ENCODE measurements at regions not wholly inside any gene's neighbourhood (a gene's known extent, or its start where the extent isn't known, plus 50 kb on each side); places are given as distances from the start of the nearest gene placed in this dataset.

GRCh38 chr7:125599387-125599786 lies 669.8 kb upstream of the POT1 start:
- Mint-ChIP-seq H3K4me3 (no peak overlapping the region), H3K9me3 (peaks cover 2 to 3% of the 10 kb centered on the region in 2 donors), H3K27ac (no peak overlapping the region), H3K36me3 (ENCODE audit: insufficient read depth in 2 of 2) (no peaks in the 10 kb centered on the region), H3K27me3 (ENCODE audit: low read depth) (no peaks in the 10 kb centered on the region), H3K4me1 (ENCODE audit: low read depth) (no peaks in the 10 kb centered on the region)
- no peak for DNase-seq
- no peak for ATAC-seq (replicated peaks in 1 of 2)

- DNase-seq (no peak), ATAC-seq (replicated peaks in 1 of 2) (no peak)
- Mint-ChIP-seq H3K27ac (no peak overlapping the region), H3K9me3 (peaks cover 2 to 7% of the 10 kb centered on the region in 2 donors), H3K27me3 (ENCODE audit: low read depth) (no peaks in the 10 kb centered on the region), H3K36me3 (ENCODE audit: insufficient read depth in 2 of 2) (peaks cover 0 to 2% of the 10 kb centered on the region in 2 donors), H3K4me1 (ENCODE audit: low read depth) (no peaks in the 10 kb centered on the region), H3K4me3 (no peak overlapping the region)
These were observed 662.7 kb upstream of the POT1 start for GRCh38 chr7:125592331-125592730.

- ATAC-seq (replicated peaks in 1 of 2) (no peak), DNase-seq (no peak)
- Mint-ChIP-seq H3K36me3 (ENCODE audit: insufficient read depth in 2 of 2) (no peaks in the 10 kb centered on the region), H3K4me1 (ENCODE audit: low read depth) (no peaks in the 10 kb centered on the region), H3K27ac (no peak overlapping the region), H3K4me3 (no peak overlapping the region), H3K27me3 (ENCODE audit: low read depth) (no peaks in the 10 kb centered on the region), H3K9me3 (peaks cover under 1 to 3% of the 10 kb centered on the region in 2 donors)
These were observed 643.5 kb upstream of the POT1 start for GRCh38 chr7:125573126-125573525.

- DNase-seq (no peak), ATAC-seq (replicated peaks in 1 of 2) (no peak)
- no peaks in the 10 kb centered on the region for H3K27me3 Mint-ChIP-seq (ENCODE audit: low read depth)
- H3K9me3 Mint-ChIP-seq = peaks cover 0 to 2% of the 10 kb centered on the region in 2 donors
- H3K36me3 Mint-ChIP-seq (ENCODE audit: insufficient read depth in 2 of 2) = no peaks in the 10 kb centered on the region
- H3K4me3 Mint-ChIP-seq = no peak overlapping the region
- no peaks in the 10 kb centered on the region for H3K4me1 Mint-ChIP-seq (ENCODE audit: low read depth)
- H3K27ac Mint-ChIP-seq = no peak overlapping the region
These were observed 642.8 kb upstream of the POT1 start for GRCh38 chr7:125572414-125572813.

GRCh38 chr7:125568799-125569198 lies 639.2 kb upstream of the POT1 start:
- H3K36me3 Mint-ChIP-seq (ENCODE audit: insufficient read depth in 2 of 2) = no peaks in the 10 kb centered on the region

GRCh38 chr7:125567686-125568085 lies 638.1 kb upstream of the POT1 start:
- peaks cover 0 to 2% of the 10 kb centered on the region in 2 donors for H3K36me3 Mint-ChIP-seq (ENCODE audit: insufficient read depth in 2 of 2)
- no peak for ATAC-seq (replicated peaks in 1 of 2)
- DNase-seq = no peak
- H3K4me1 Mint-ChIP-seq (ENCODE audit: low read depth) = no peaks in the 10 kb centered on the region
- no peak overlapping the region for H3K27ac Mint-ChIP-seq
- H3K27me3 Mint-ChIP-seq (ENCODE audit: low read depth) = no peaks in the 10 kb centered on the region
- H3K4me3 Mint-ChIP-seq = no peak overlapping the region
- H3K9me3 Mint-ChIP-seq = peaks cover 0 to 7% of the 10 kb centered on the region in 2 donors

More at GRCh38 chr7:125568799-125569198, 639.2 kb upstream of the POT1 start:
- Mint-ChIP-seq H3K4me3 (no peak overlapping the region), H3K27me3 (ENCODE audit: low read depth) (no peaks in the 10 kb centered on the region), H3K4me1 (ENCODE audit: low read depth) (no peaks in the 10 kb centered on the region), H3K9me3 (peaks cover 0 to 7% of the 10 kb centered on the region in 2 donors), H3K27ac (no peak overlapping the region)
- DNase-seq (no peak), ATAC-seq (replicated peaks in 1 of 2) (no peak)

GRCh38 chr7:125563964-125564529 lies 634.4 kb upstream of the POT1 start:
- no peak for DNase-seq
- no peak overlapping the region for H3K27ac Mint-ChIP-seq

GRCh38 chr7:125563557-125563956 lies 633.9 kb upstream of the POT1 start:
- peaks cover 1 to 2% of the 10 kb centered on the region in 2 donors for H3K36me3 Mint-ChIP-seq (ENCODE audit: insufficient read depth in 2 of 2)
- DNase-seq = no peak
- H3K27ac Mint-ChIP-seq = no peak overlapping the region
- H3K27me3 Mint-ChIP-seq (ENCODE audit: low read depth) = no peaks in the 10 kb centered on the region
- no peaks in the 10 kb centered on the region for H3K4me1 Mint-ChIP-seq (ENCODE audit: low read depth)
- peaks cover 0 to 7% of the 10 kb centered on the region in 2 donors for H3K9me3 Mint-ChIP-seq
- no peak overlapping the region for H3K4me3 Mint-ChIP-seq
- ATAC-seq (replicated peaks in 1 of 2) = no peak

More at GRCh38 chr7:125563964-125564529, 634.4 kb upstream of the POT1 start:
- Mint-ChIP-seq H3K27me3 (ENCODE audit: low read depth) (no peaks in the 10 kb centered on the region), H3K36me3 (ENCODE audit: insufficient read depth in 2 of 2) (peaks cover 1 to 2% of the 10 kb centered on the region in 2 donors), H3K9me3 (peaks cover 0 to 7% of the 10 kb centered on the region in 2 donors), H3K4me3 (no peak overlapping the region), H3K4me1 (ENCODE audit: low read depth) (no peaks in the 10 kb centered on the region)
- no peak for ATAC-seq (replicated peaks in 1 of 2)

- Mint-ChIP-seq H3K27ac (no peak overlapping the region), H3K4me1 (ENCODE audit: low read depth) (no peaks in the 10 kb centered on the region), H3K36me3 (ENCODE audit: insufficient read depth in 2 of 2) (peaks cover 1 to 2% of the 10 kb centered on the region in 2 donors), H3K4me3 (peak overlapping the region in 1 of 2 donors; percentile 27), H3K9me3 (peaks cover 0 to 7% of the 10 kb centered on the region in 2 donors), H3K27me3 (ENCODE audit: low read depth) (no peaks in the 10 kb centered on the region)
- DNase-seq (no peak), ATAC-seq (replicated peaks in 1 of 2) (no peak)
These were observed 631.4 kb upstream of the POT1 start for GRCh38 chr7:125561006-125561405.

GRCh38 chr7:125559921-125560320 lies 630.3 kb upstream of the POT1 start:
- no peaks in the 10 kb centered on the region for H3K27me3 Mint-ChIP-seq (ENCODE audit: low read depth)
- peaks cover 1 to 7% of the 10 kb centered on the region in 2 donors for H3K9me3 Mint-ChIP-seq
- H3K36me3 Mint-ChIP-seq (ENCODE audit: insufficient read depth in 2 of 2) = peaks cover 2 to 3% of the 10 kb centered on the region in 2 donors
- H3K27ac Mint-ChIP-seq = no peak overlapping the region
- no peaks in the 10 kb centered on the region for H3K4me1 Mint-ChIP-seq (ENCODE audit: low read depth)
- no peak for ATAC-seq (replicated peaks in 1 of 2)
- no peak overlapping the region for H3K4me3 Mint-ChIP-seq
- no peak for DNase-seq

GRCh38 chr7:125555916-125556315 lies 626.3 kb upstream of the POT1 start:
- no peak for DNase-seq

GRCh38 chr7:125551008-125551407 lies 621.4 kb upstream of the POT1 start:
- no peaks in the 10 kb centered on the region for H3K27me3 Mint-ChIP-seq (ENCODE audit: low read depth)
- DNase-seq (no peak), ATAC-seq (replicated peaks in 1 of 2) (no peak)
- H3K9me3 Mint-ChIP-seq = peaks cover 6 to 10% of the 10 kb centered on the region in 2 donors
- H3K4me3 Mint-ChIP-seq = no peak overlapping the region
- H3K36me3 Mint-ChIP-seq (ENCODE audit: insufficient read depth in 2 of 2) = peaks cover 0 to 1% of the 10 kb centered on the region in 2 donors
- H3K4me1 Mint-ChIP-seq (ENCODE audit: low read depth) = no peaks in the 10 kb centered on the region
- no peak overlapping the region for H3K27ac Mint-ChIP-seq

More at GRCh38 chr7:125555916-125556315, 626.3 kb upstream of the POT1 start:
- H3K4me3 Mint-ChIP-seq = no peak overlapping the region
- peaks cover 0 to 1% of the 10 kb centered on the region in 2 donors for H3K36me3 Mint-ChIP-seq (ENCODE audit: insufficient read depth in 2 of 2)
- H3K9me3 Mint-ChIP-seq = peaks cover 1 to 6% of the 10 kb centered on the region in 2 donors
- no peak for ATAC-seq (replicated peaks in 1 of 2)
- no peaks in the 10 kb centered on the region for H3K4me1 Mint-ChIP-seq (ENCODE audit: low read depth)
- no peak overlapping the region for H3K27ac Mint-ChIP-seq
- H3K27me3 Mint-ChIP-seq (ENCODE audit: low read depth) = no peaks in the 10 kb centered on the region

GRCh38 chr7:125547505-125547904 lies 617.9 kb upstream of the POT1 start:
- ATAC-seq (replicated peaks in 1 of 2) (no peak), DNase-seq (no peak)
- no peaks in the 10 kb centered on the region for H3K27me3 Mint-ChIP-seq (ENCODE audit: low read depth)
- H3K36me3 Mint-ChIP-seq (ENCODE audit: insufficient read depth in 2 of 2) = no peaks in the 10 kb centered on the region
- no peak overlapping the region for H3K4me3 Mint-ChIP-seq
- no peaks in the 10 kb centered on the region for H3K4me1 Mint-ChIP-seq (ENCODE audit: low read depth)
- no peak overlapping the region for H3K27ac Mint-ChIP-seq
- H3K9me3 Mint-ChIP-seq = peaks cover 4 to 6% of the 10 kb centered on the region in 2 donors

- Mint-ChIP-seq H3K4me1 (ENCODE audit: low read depth) (no peaks in the 10 kb centered on the region), H3K27me3 (ENCODE audit: low read depth) (no peaks in the 10 kb centered on the region), H3K4me3 (no peak overlapping the region), H3K27ac (no peak overlapping the region), H3K9me3 (peaks cover 0 to 3% of the 10 kb centered on the region in 2 donors), H3K36me3 (ENCODE audit: insufficient read depth in 2 of 2) (no peaks in the 10 kb centered on the region)
- no peak for ATAC-seq (replicated peaks in 1 of 2)
- no peak for DNase-seq
These were observed 600.9 kb upstream of the POT1 start for GRCh38 chr7:125530553-125530952.
